WERI-Rb-1 (cell line): ENCODE measurements at regions not wholly inside any gene's neighbourhood (a gene's known extent, or its start where the extent isn't known, plus 50 kb on each side); places are given as distances from the start of the nearest gene placed in this dataset.
"Not testable (repeated sequence)": the region's sequence is repeated elsewhere in the genome, so short reads cannot be mapped to it uniquely, and the experiment has no call there.

Source experiments
- DNase-seq: peaks from one replicate; pipeline ENCODE4 v3.0.0-alpha.2; 2020
- H3K27ac ChIP-seq: fragments of 250-450 bp; sonication (Bioruptor Pico); 2 replicates; pipeline ENCODE4 v1.5.1; 2020; ENCODE audit warnings: mild to moderate bottlenecking, moderate library complexity
- H3K27me3 ChIP-seq: fragments of 250-450 bp; sonication (Bioruptor Pico); 2 replicates; pipeline ENCODE4 v1.5.1; 2021; ENCODE audit warnings: mild to moderate bottlenecking, low read depth, moderate library complexity; ENCODE audit not compliant: insufficient read depth, severe bottlenecking
- H3K36me3 ChIP-seq: fragments of 250-450 bp; sonication (Bioruptor Pico); 2 replicates; pipeline ENCODE4 v1.5.1; 2020; ENCODE audit warnings: mild to moderate bottlenecking, moderate library complexity
- H3K4me3 ChIP-seq: 2 replicates; pipeline ENCODE4 v1.5.1; 2011; ENCODE audit warnings: low read depth, mild to moderate bottlenecking, control low read depth, low read length
- H3K9me3 ChIP-seq: fragments of 250-450 bp; sonication (Bioruptor Pico); 2 replicates; pipeline ENCODE4 v1.5.1; 2021; ENCODE audit warnings: mild to moderate bottlenecking, moderate library complexity; ENCODE audit not compliant: severe bottlenecking
- TF ChIP-seq, protein P1 (sequence below): IDR thresholded peaks from 2 replicates; pipeline ENCODE4 v1.5.1; 2011; ENCODE audit warnings: low read depth, mild to moderate bottlenecking, control low read depth, inconsistent platforms, low read length

DNA sequence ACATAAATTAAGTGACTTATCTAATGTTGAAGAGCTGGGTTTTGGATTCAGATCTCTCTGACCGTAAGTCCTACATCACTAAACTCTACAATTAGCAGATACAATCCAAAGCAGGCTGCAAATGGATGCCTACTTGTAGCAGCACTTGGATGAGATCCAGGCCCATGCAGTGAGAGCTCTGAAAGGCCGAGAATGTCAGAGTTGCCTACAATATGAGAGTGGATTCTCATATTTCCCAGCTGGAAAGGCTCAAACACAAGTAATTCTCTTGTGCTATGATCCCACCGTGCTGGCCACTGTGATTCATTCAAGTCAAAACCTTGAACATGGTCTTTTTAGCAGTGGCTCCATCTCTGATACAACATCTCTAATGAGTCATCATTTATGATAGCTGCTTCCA, 125.4 kb upstream of the CHRDL1 start:
- TF ChIP-seq, protein P1, sequence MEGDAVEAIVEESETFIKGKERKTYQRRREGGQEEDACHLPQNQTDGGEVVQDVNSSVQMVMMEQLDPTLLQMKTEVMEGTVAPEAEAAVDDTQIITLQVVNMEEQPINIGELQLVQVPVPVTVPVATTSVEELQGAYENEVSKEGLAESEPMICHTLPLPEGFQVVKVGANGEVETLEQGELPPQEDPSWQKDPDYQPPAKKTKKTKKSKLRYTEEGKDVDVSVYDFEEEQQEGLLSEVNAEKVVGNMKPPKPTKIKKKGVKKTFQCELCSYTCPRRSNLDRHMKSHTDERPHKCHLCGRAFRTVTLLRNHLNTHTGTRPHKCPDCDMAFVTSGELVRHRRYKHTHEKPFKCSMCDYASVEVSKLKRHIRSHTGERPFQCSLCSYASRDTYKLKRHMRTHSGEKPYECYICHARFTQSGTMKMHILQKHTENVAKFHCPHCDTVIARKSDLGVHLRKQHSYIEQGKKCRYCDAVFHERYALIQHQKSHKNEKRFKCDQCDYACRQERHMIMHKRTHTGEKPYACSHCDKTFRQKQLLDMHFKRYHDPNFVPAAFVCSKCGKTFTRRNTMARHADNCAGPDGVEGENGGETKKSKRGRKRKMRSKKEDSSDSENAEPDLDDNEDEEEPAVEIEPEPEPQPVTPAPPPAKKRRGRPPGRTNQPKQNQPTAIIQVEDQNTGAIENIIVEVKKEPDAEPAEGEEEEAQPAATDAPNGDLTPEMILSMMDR, result no peak
- no peak overlapping the region for H3K27ac ChIP-seq
- H3K4me3 ChIP-seq, result no peak overlapping the region
- H3K27me3 ChIP-seq, result peaks cover 52% of the 10 kb centered on the region
- H3K36me3 ChIP-seq, result no peaks in the 10 kb centered on the region
- no peaks in the 10 kb centered on the region for H3K9me3 ChIP-seq
- no peak for DNase-seq

DNA sequence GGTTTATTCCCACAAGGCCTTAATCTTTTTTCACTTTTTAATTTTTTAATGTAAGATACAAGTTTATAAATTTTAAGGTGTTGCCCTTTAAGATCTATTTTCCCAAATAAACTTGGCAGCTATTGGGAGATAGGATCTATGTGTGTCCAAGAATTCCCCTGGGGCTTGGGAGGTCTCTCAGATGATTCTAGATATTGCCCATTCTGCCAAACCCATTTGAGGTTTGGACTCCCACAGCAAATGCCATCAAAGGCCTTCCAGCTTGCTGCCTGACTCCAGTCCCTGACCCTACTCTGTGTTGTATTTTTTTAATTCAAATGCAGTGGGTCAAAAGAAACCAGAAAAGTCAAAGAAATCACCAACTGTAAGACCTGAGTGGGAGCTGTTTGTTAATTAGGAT, 120.0 kb upstream of the CHRDL1 start:
- DNase-seq, result no peak
- no peak overlapping the region for H3K27ac ChIP-seq
- TF ChIP-seq, protein P1, result no peak
- H3K27me3 ChIP-seq, result peaks cover 50% of the 10 kb centered on the region
- no peaks in the 10 kb centered on the region for H3K9me3 ChIP-seq
- H3K4me3 ChIP-seq, result no peak overlapping the region
- no peaks in the 10 kb centered on the region for H3K36me3 ChIP-seq

DNA sequence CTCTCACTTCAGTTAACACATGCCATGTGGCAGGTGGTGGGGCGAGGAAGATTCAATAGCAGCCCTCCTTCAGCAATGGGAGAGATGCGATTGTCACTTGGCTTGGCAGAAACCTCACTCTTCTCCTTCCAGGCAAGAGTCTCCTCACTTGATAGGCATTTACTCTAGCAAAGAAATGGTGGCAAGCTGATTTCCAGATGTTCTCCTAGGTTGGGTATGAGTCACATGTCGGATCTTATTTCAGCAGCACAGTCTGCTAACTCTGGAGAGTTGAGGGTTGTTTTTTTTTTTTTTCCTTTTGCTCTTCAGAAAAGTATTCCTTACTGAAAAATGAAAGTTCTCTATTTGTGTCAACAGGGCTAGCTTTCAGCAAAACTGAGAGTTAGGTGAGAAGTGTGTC, 119.5 kb upstream of the CHRDL1 start:
- Histone ChIP-seq H3K27me3 (peaks cover 48% of the 10 kb centered on the region), H3K9me3 (no peaks in the 10 kb centered on the region), H3K36me3 (no peaks in the 10 kb centered on the region), H3K4me3 (no peak overlapping the region), H3K27ac (no peak overlapping the region)
- TF ChIP-seq, protein P1, result no peak
- DNase-seq, result no peak

DNA sequence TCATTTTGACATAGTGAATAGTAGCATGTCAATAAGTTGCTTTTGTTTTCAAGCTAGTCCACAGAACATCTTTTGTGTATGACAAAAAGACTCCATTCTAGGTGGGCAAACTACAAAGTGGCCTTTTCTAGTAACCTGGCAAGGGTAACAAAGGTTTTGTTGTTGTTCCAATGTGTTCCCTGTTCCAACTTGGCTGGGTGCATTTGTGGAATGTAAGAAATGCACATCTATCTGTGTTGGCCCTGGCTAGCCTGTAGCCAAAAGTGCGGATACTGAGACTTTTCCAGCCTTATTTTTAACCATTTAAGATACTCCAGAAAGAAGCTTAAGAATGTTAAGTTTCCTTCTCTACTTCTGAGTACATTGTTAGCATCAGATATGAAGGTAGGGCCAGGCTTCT, 118.7 kb upstream of the CHRDL1 start:
- H3K27ac ChIP-seq, result no peak overlapping the region
- TF ChIP-seq, protein P1, result no peak
- peaks cover 47% of the 10 kb centered on the region for H3K27me3 ChIP-seq
- no peaks in the 10 kb centered on the region for H3K9me3 ChIP-seq
- DNase-seq, result no peak
- H3K36me3 ChIP-seq, result no peaks in the 10 kb centered on the region
- H3K4me3 ChIP-seq, result no peak overlapping the region

DNA sequence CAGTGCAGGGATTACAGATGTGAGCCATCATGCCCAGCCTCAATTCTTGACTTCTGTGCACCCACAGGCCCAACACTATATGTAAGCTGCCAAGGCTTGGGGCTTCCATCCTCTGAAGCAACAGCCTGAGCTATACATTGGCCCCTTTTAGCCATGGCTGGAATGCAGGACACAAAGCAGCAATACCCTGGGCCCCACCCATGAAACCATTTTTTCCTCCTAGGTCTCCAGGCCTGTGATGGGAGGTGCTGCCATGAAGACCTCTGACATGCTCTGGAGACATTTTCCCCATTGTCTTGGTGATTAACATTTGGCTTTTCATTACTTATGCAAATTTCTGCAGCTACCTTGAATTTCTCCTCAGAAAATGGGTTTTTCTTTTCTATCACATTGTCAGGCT, 109.1 kb upstream of the CHRDL1 start:
- H3K27ac ChIP-seq, H3K9me3 ChIP-seq, DNase-seq, H3K36me3 ChIP-seq, H3K4me3 ChIP-seq: not testable (repeated sequence)
- H3K27me3 ChIP-seq, result peaks cover 30% of the 10 kb centered on the region

DNA sequence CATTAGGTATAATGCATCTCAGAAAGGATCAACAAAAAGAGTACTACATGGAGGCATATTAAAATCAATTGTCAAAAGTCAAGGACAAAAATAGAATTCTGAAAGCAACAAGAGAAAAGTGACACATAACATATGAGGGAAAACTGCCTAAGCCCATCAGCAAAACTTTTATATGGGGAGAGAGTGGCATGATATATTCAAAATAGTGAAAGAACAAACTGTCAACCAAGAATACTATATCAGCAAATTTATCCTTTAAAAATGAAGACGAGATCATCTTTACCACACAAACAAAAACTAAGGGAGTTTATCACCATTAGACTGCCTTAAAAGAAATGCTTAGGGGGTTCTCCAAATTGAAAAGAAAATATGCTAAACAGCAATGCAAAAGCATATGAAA, 86.4 kb upstream of the CHRDL1 start:
- TF ChIP-seq, protein P1, result no peak
- no peak overlapping the region for H3K4me3 ChIP-seq
- no peak for DNase-seq
- peaks cover 12% of the 10 kb centered on the region for H3K9me3 ChIP-seq
- H3K27ac ChIP-seq, result no peak overlapping the region
- no peaks in the 10 kb centered on the region for H3K36me3 ChIP-seq
- H3K27me3 ChIP-seq, result peaks cover 19% of the 10 kb centered on the region
